GM12878 (cell line): ENCODE measurements at regions not wholly inside any gene's neighbourhood (a gene's known extent, or its start where the extent isn't known, plus 50 kb on each side); places are given as distances from the start of the nearest gene placed in this dataset.

Experiments used
- CTCF ChIP-seq, 3 experiments: IDR thresholded peaks in 2 of 3; conservative IDR thresholded peaks in 1 of 3; 2 replicates each; pipeline ENCODE4 v1.5.1; 2011; ENCODE audit warnings: low read depth in 3 of 3, low read length in 3 of 3, mild to moderate bottlenecking in 3 of 3, control low read depth in 2 of 3, moderate library complexity in 2 of 3, inconsistent platforms in 1 of 3, mixed read lengths in 1 of 3; ENCODE audit not compliant: control insufficient read depth in 2 of 3, insufficient read depth in 1 of 3; ENCODE audit errors: extremely low read depth in 1 of 3
- EP300 ChIP-seq, 2 experiments: fragments of 150-350 bp in 1 of 2; IDR thresholded peaks; 2 replicates each; pipeline ENCODE4 v1.6.1; 2011 to 2012; ENCODE audit warnings: low read depth in 2 of 2, low read length in 2 of 2, borderline replicate concordance in 1 of 2, improper control_type of control experiment in 1 of 2, inconsistent platforms in 1 of 2; ENCODE audit not compliant: control insufficient read depth in 1 of 2
- HDAC6 ChIP-seq: fragments of 200-600 bp; sonication (generic); IDR thresholded peaks from one replicate; pipeline ENCODE4 v1.8.0; 2017; ENCODE audit warnings: antibody characterized with exemption; ENCODE audit not compliant: unreplicated experiment
- NR2C1 ChIP-seq: fragments of 450-650 bp; IDR thresholded peaks from 2 replicates; pipeline ENCODE4 v1.6.1; 2017; ENCODE audit warnings: antibody characterized with exemption, mild to moderate bottlenecking, moderate library complexity
- RCOR1 ChIP-seq: conservative IDR thresholded peaks from 2 replicates; pipeline ENCODE4 v1.6.1; 2012; ENCODE audit warnings: low read depth, low read length, improper control_type of control experiment
- SMC3 ChIP-seq: IDR thresholded peaks from 2 replicates; pipeline ENCODE4 v1.6.1; 2011; ENCODE audit warnings: low read length, improper control_type of control experiment, borderline replicate concordance

GRCh38 chr7:39894904-39895303, 55.2 kb upstream of the CDK13 start:
- TF ChIP-seq HDAC6, result no peak
- TF ChIP-seq NR2C1, result no peak
- no peak for TF ChIP-seq SMC3
- TF ChIP-seq RCOR1, result no peak
- no peak for TF ChIP-seq EP300 (IDR thresholded peaks at IDR 0.05; ENCODE audit: borderline replicate concordance in 1 of 2, control insufficient read depth in 1 of 2, low read depth in 2 of 2, low read length in 2 of 2)
- no peak for TF ChIP-seq CTCF (IDR thresholded peaks at IDR 0.05 in 2 of 3, conservative IDR thresholded peaks at IDR 0.05 in 1 of 3; ENCODE audit: control insufficient read depth in 2 of 3, extremely low read depth in 1 of 3, insufficient read depth in 1 of 3, low read depth in 3 of 3, low read length in 3 of 3)
